B cell (primary cell): ENCODE measurements at regions not wholly inside any gene's neighbourhood (a gene's known extent, or its start where the extent isn't known, plus 50 kb on each side); places are given as distances from the start of the nearest gene placed in this dataset.
"Not testable (repeated sequence)": the region's sequence is repeated elsewhere in the genome, so short reads cannot be mapped to it uniquely, and the experiment has no call there.

Source experiments
- ATAC-seq: fragments of 200-7000 bp; cut with Tn5 transposase; one replicate; pipeline ENCODE4 v1.10.0; 2021; ENCODE audit warnings: low read depth, mild to moderate bottlenecking, moderate number of reproducible peaks, moderate library complexity
- CTCF ChIA-PET: fragments of 350-600 bp; sonication (Branson Sonifier 250); formaldehyde crosslinking; loops from one replicate; lab custom pipeline; 2021; ENCODE audit warnings: antibody characterized with exemption, inconsistent platforms; lab: Charles Lee
- POLR2A ChIA-PET: fragments of 350-600 bp; sonication (Branson Sonifier 250); formaldehyde crosslinking; loops from one replicate; lab custom pipeline; 2021; ENCODE audit warnings: antibody characterized with exemption; lab: Charles Lee
- DNase-seq: peaks from one replicate; pipeline ENCODE4 v3.0.0; 2013
- H2AFZ ChIP-seq: 2 replicates; pipeline ENCODE4 v1.6.1; 2012; ENCODE audit warnings: mild to moderate bottlenecking, low read depth, low read length; ENCODE audit not compliant: insufficient read depth, poor library complexity, severe bottlenecking
- H3K27ac ChIP-seq, 2 donors: 1 replicate in 1 of 2; 2 replicates in 1 of 2; pipeline ENCODE4 v1.5.1; 2012 to 2013; ENCODE audit warnings: low read length in 2 of 2, mild to moderate bottlenecking in 2 of 2, moderate library complexity in 1 of 2
- H3K27me3 ChIP-seq, 4 experiments: fragments of 200-600 bp in 1 of 4; sonication (generic) in 1 of 4; replicated peaks in 1 of 4; 1 replicate in 2 of 4; 2 replicates in 2 of 4; pipeline versions ENCODE4 v1.6.1 to v1.7.0; 2013 to 2016; ENCODE audit warnings: low read length in 3 of 4, mild to moderate bottlenecking in 2 of 4, mixed read lengths in 1 of 4, moderate library complexity in 1 of 4; ENCODE audit not compliant: insufficient read depth in 4 of 4, control insufficient read depth in 3 of 4; ENCODE audit errors: control extremely low read depth in 1 of 4
- H3K36me3 ChIP-seq, 2 experiments: replicated peaks in 1 of 2; 1 replicate in 1 of 2; 2 replicates in 1 of 2; pipeline versions ENCODE4 v1.6.1 to v1.7.1; 2013; ENCODE audit warnings: low read length in 1 of 2; ENCODE audit not compliant: insufficient read depth in 2 of 2, control insufficient read depth in 1 of 2; ENCODE audit errors: control extremely low read depth in 1 of 2, extremely low read depth in 1 of 2
- H3K4me1 ChIP-seq, 2 donors: fragments of 200-600 bp in 1 of 2; sonication (generic) in 1 of 2; 1 replicate in 1 of 2; 2 replicates in 1 of 2; pipeline versions ENCODE4 v1.5.1 to v1.6.1; 2013 to 2017; ENCODE audit warnings: low read length in 2 of 2; ENCODE audit not compliant: control insufficient read depth in 2 of 2, insufficient read depth in 2 of 2
- H3K4me2 ChIP-seq: replicated peaks from 2 replicates; pipeline ENCODE3; 2012; ENCODE audit warnings: mild to moderate bottlenecking, low read depth, low read length; ENCODE audit not compliant: poor library complexity, severe bottlenecking
- H3K4me3 ChIP-seq, 5 experiments: fragments of 200-600 bp in 1 of 5; sonication (generic) in 1 of 5; 1 replicate in 3 of 5; 2 replicates in 2 of 5; pipeline versions ENCODE4 v1.5.1 to v1.7.0; 2011 to 2016; ENCODE audit warnings: low read length in 4 of 5, mild to moderate bottlenecking in 4 of 5, low read depth in 2 of 5, control low read depth in 1 of 5, moderate library complexity in 1 of 5; ENCODE audit not compliant: insufficient read depth in 1 of 5; ENCODE audit errors: control extremely low read depth in 1 of 5, extremely low read depth in 1 of 5
- H3K79me2 ChIP-seq: fragments of 200-600 bp; sonication (generic); one replicate; pipeline ENCODE4 v1.6.0; 2016; ENCODE audit warnings: low read length; ENCODE audit not compliant: control insufficient read depth, insufficient read depth
- H3K9ac ChIP-seq: fragments of 200-600 bp; sonication (generic); 2 replicates; pipeline ENCODE4 v1.6.1; 2017; ENCODE audit warnings: mild to moderate bottlenecking, low read length, moderate library complexity
- H3K9me3 ChIP-seq, 3 donors: one replicate each; pipeline versions ENCODE4 v1.6.1 to v1.7.1; 2013; ENCODE audit warnings: low read length in 2 of 3; ENCODE audit not compliant: control insufficient read depth in 2 of 3, insufficient read depth in 1 of 3; ENCODE audit errors: control extremely low read depth in 1 of 3
- H4K20me1 ChIP-seq: 2 replicates; pipeline ENCODE4 v1.6.0; 2012; ENCODE audit warnings: mild to moderate bottlenecking, low read length; ENCODE audit not compliant: insufficient read depth, control insufficient read depth, poor library complexity, severe bottlenecking
- H3K27ac Mint-ChIP-seq: one replicate; pipeline ENCODE4 v1.8.0; 2021; ENCODE audit warnings: mixed read lengths
- H3K27me3 Mint-ChIP-seq: one replicate; pipeline ENCODE4 v1.8.0; 2021; ENCODE audit warnings: mixed read lengths
- H3K4me1 Mint-ChIP-seq: one replicate; pipeline ENCODE4 v1.8.0; 2021; ENCODE audit warnings: mixed read lengths
- H3K4me3 Mint-ChIP-seq: one replicate; pipeline ENCODE4 v1.8.0; 2021; ENCODE audit warnings: mixed read lengths
- H3K9me3 Mint-ChIP-seq: one replicate; pipeline ENCODE4 v1.8.0; 2022; ENCODE audit warnings: mixed read lengths; ENCODE audit not compliant: insufficient read depth
- CTCF ChIP-seq: fragments of 200-600 bp; IDR thresholded peaks from one replicate; pipeline ENCODE4 v1.8.0; 2022; ENCODE audit warnings: antibody characterized with exemption, mild to moderate bottlenecking
- EZH2 ChIP-seq: IDR thresholded peaks from 2 replicates; pipeline ENCODE4 v1.6.1; 2012; ENCODE audit warnings: borderline replicate concordance, low read depth, mild to moderate bottlenecking, moderate library complexity, low read length; ENCODE audit not compliant: insufficient read depth, poor library complexity, severe bottlenecking
- WGBS: methylation state at CpG from one replicate; pipeline ENCODE4 v1.1.5; 2013; ENCODE audit warnings: missing lambda C conversion rate; ENCODE audit not compliant: insufficient coverage; 5-methylcytosine and 5-hydroxymethylcytosine counted together
- intact Hi-C: fragments of 100-400 bp; cut with micrococcal nuclease; formaldehyde crosslinking; loops from one replicate; pipeline ENCODE4 v1.10.0; 2022

DNA sequence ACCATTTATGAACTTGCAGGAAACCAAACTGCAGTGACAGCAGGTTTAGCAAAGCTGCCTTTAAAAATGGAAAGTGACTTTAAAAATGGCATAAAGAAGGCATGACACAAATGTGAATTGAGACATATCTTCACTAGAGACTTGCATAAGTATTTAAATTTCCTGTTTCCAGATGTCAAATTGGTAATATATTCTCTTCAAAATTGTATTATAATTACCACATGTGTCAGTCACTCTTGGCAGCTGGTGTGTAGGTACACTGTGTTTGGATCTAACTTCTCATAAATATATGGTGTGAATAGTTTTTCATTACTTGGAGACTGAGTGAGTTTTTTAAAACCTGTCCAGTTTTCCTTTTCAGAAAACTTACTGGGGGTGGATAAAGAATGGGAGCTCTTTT lies 636.2 kb upstream of the SGO1 start:
- no peak for DNase-seq
- H3K9ac ChIP-seq: no peak overlapping the region
- POLR2A ChIA-PET: no interaction called here
- ATAC-seq: no peak
- peaks cover 5% of the 10 kb centered on the region for H3K9me3 Mint-ChIP-seq
- H3K9me3 ChIP-seq: peaks cover 1 to 8% (median 4%) of the 10 kb centered on the region in 3 donors
- H3K27ac Mint-ChIP-seq: no peak overlapping the region
- no peak for TF ChIP-seq EZH2
- no peak for TF ChIP-seq CTCF
- H3K4me1 Mint-ChIP-seq: no peaks in the 10 kb centered on the region
- H3K4me3 ChIP-seq: no peak overlapping the region
- H3K79me2 ChIP-seq: no peaks in the 10 kb centered on the region
- no peaks in the 10 kb centered on the region for H3K27me3 ChIP-seq
- H3K27ac ChIP-seq: no peak overlapping the region
- intact Hi-C loops: no loop called here
- CTCF ChIA-PET: no interaction called here
- H3K4me1 ChIP-seq: no peaks in the 10 kb centered on the region
- H3K4me3 Mint-ChIP-seq: no peak overlapping the region
- no peaks in the 10 kb centered on the region for H3K27me3 Mint-ChIP-seq
- no peak overlapping the region for H3K4me2 ChIP-seq
- no peaks in the 10 kb centered on the region for H3K36me3 ChIP-seq
- H4K20me1 ChIP-seq: no peaks in the 10 kb centered on the region
- no peak overlapping the region for H2AFZ ChIP-seq

DNA sequence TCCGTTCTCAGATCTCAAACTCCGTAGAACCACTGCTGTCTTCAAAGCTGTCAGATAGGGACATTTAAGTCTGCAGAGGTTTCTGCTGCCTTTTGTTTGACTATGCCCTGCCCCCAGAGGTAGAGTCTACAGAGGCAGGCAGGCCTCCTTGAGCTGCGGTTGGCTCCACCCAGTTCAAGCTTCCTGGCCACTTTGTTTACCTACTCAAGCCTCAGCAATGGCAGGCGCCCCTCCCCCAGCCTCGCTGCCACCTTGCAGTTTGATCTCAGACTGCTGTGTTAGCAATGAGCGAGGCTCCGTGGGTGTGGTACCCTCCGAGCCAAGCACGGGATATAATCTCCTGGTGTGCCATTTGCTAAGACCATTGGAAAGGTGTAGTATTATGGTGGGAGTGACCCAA lies 634.9 kb upstream of the SGO1 start:
- H3K27me3 ChIP-seq, H3K27ac Mint-ChIP-seq, POLR2A ChIA-PET, H2AFZ ChIP-seq, H4K20me1 ChIP-seq, intact Hi-C loops, H3K27ac ChIP-seq, H3K4me1 Mint-ChIP-seq, H3K9ac ChIP-seq, H3K9me3 Mint-ChIP-seq, ATAC-seq, H3K27me3 Mint-ChIP-seq, H3K4me2 ChIP-seq, H3K4me3 Mint-ChIP-seq, CTCF ChIA-PET, H3K4me3 ChIP-seq, H3K4me1 ChIP-seq, DNase-seq, H3K36me3 ChIP-seq, H3K79me2 ChIP-seq, H3K9me3 ChIP-seq: not testable (repeated sequence)
- 93% methylated on average over 9 of the region's 9 CpGs for WGBS
